HG03354 (cell line): ENCODE measurements at regions not wholly inside any gene's neighbourhood (a gene's known extent, or its start where the extent isn't known, plus 50 kb on each side); places are given as distances from the start of the nearest gene placed in this dataset.
"Not testable (repeated sequence)": the region's sequence is repeated elsewhere in the genome, so short reads cannot be mapped to it uniquely, and the experiment has no call there.

Experiments used
- ATAC-seq: cut with Tn5 transposase; IDR thresholded peaks from one replicate; pipeline ENCODE4 v1.9.1; 2021; ENCODE audit warnings: mild to moderate bottlenecking; ENCODE audit not compliant: unreplicated experiment, poor library complexity, severe bottlenecking

GRCh38 chr19:28726533-28727479, 486.1 kb downstream of the UQCRFS1 start:
- ATAC-seq: no peak

GRCh38 chr19:28718909-28719308, 494.0 kb downstream of the UQCRFS1 start:
- no peak for ATAC-seq

GRCh38 chr19:28715157-28715556, 497.8 kb downstream of the UQCRFS1 start:
- ATAC-seq: no peak

- no peak for ATAC-seq
Measured at GRCh38 chr19:28711411-28711810, 501.5 kb downstream of the UQCRFS1 start.

GRCh38 chr19:28710278-28710677, 502.7 kb downstream of the UQCRFS1 start:
- no peak for ATAC-seq

- ATAC-seq: no peak
Measured at GRCh38 chr19:28706693-28707092, 506.3 kb downstream of the UQCRFS1 start.

- no peak for ATAC-seq
Measured at GRCh38 chr19:28705008-28705407, 507.9 kb downstream of the UQCRFS1 start.

GRCh38 chr19:28703400-28703956, 509.5 kb downstream of the UQCRFS1 start:
- ATAC-seq: no peak

- no peak for ATAC-seq
Measured at GRCh38 chr19:28701491-28701890, 511.5 kb downstream of the UQCRFS1 start.

GRCh38 chr19:28700176-28700575, 512.8 kb downstream of the UQCRFS1 start:
- no peak for ATAC-seq

- ATAC-seq: no peak
Measured at GRCh38 chr19:28697308-28697707, 515.6 kb downstream of the UQCRFS1 start.

GRCh38 chr19:28694812-28695211, 518.1 kb downstream of the UQCRFS1 start:
- no peak for ATAC-seq

GRCh38 chr19:28691683-28692082, 521.3 kb downstream of the UQCRFS1 start:
- no peak for ATAC-seq

- not testable (repeated sequence) for ATAC-seq
Measured at GRCh38 chr19:28689464-28689863, 523.5 kb downstream of the UQCRFS1 start.

- ATAC-seq: no peak
Measured at GRCh38 chr19:28687296-28687695, 525.7 kb downstream of the UQCRFS1 start.

GRCh38 chr19:28686756-28687155, 526.2 kb downstream of the UQCRFS1 start:
- ATAC-seq: no peak

- no peak for ATAC-seq
Measured at GRCh38 chr19:28685802-28686201, 527.1 kb downstream of the UQCRFS1 start.

GRCh38 chr19:28685077-28685476, 527.9 kb downstream of the UQCRFS1 start:
- ATAC-seq: not testable (repeated sequence)

GRCh38 chr19:28680111-28680510, 532.8 kb downstream of the UQCRFS1 start:
- no peak for ATAC-seq

GRCh38 chr19:28670836-28671235, 542.1 kb downstream of the UQCRFS1 start:
- ATAC-seq: no peak

- no peak for ATAC-seq
Measured at GRCh38 chr19:28669804-28670203, 543.1 kb downstream of the UQCRFS1 start.
